ENCODE measurements at regions not wholly inside any gene's neighbourhood (a gene's known extent, or its start where the extent isn't known, plus 50 kb on each side); places are given as distances from the start of the nearest gene placed in this dataset.

GRCh38 chr9:87792831-87793288 lies 66.9 kb downstream of the CTSL start (continued):
- TF ChIP-seq GTF2E2 (tag; IDR thresholded peaks at IDR 0.05) (0 out of 2 replicates have a peak, but pooled peaks have one; percentile 25), ZBTB33 (CRISPR knock-in tag; IDR thresholded peaks at IDR 0.05) (0 out of 2 replicates have a peak, but pooled peaks have one; percentile 30), ZFX (CRISPR knock-in tag; IDR thresholded peaks at IDR 0.05) (peak; percentile 79), MXI1 (IDR thresholded peaks at IDR 0.05; ENCODE audit: low read depth, low read length) (0 out of 2 replicates have a peak, but pooled peaks have one; percentile 31), ZC3H4 (CRISPR knock-in tag; IDR thresholded peaks at IDR 0.05; ENCODE audit: borderline replicate concordance) (no peak), MED1 (CRISPR knock-in tag; IDR thresholded peaks at IDR 0.05; ENCODE audit: borderline replicate concordance) (no peak), TFAM (CRISPR knock-in tag; conservative IDR thresholded peaks at IDR 0.05) (no peak), TCF3 (CRISPR knock-in tag; IDR thresholded peaks at IDR 0.05) (peak; percentile 38; the same call in 1 of the 2 replicates), GABPA (tag; conservative IDR thresholded peaks at IDR 0.05; ENCODE audit: low read depth) (0 out of 2 replicates have a peak, but pooled peaks have one; percentile 13), ATF7 (IDR thresholded peaks at IDR 0.05) (peak; percentile 65), TAF1 (IDR thresholded peaks at IDR 0.05; ENCODE audit: control insufficient read depth, extremely low read depth, insufficient read depth, low read length, severe bottlenecking) (peak; percentile 66), DPF2 (IDR thresholded peaks at IDR 0.05) (peak; percentile 74; the same call in 1 of the 2 replicates), POLR2AphosphoS5 (IDR thresholded peaks at IDR 0.05; ENCODE audit: control insufficient read depth, insufficient read depth, low read depth, low read length) (peak; percentile 52), ESRRA (IDR thresholded peaks at IDR 0.05; ENCODE audit: borderline replicate concordance, low read depth) (peak; percentile 65), LCOR (CRISPR knock-in tag; IDR thresholded peaks at IDR 0.05) (no peak), TBP (optimal IDR thresholded peaks at IDR 0.05; ENCODE audit: low read depth, low read length) (peak; percentile 47), KLF6 (CRISPR knock-in tag; IDR thresholded peaks at IDR 0.05; ENCODE audit: borderline replicate concordance) (peak; percentile 87; the same call in 1 of the 2 replicates), SMARCA5 (IDR thresholded peaks at IDR 0.05) (no peak), MLLT1 (IDR thresholded peaks at IDR 0.05) (no peak), CXXC5 (CRISPR knock-in tag; IDR thresholded peaks at IDR 0.05) (peak; percentile 27; the same call in 1 of the 2 replicates), SRSF7 (optimal IDR thresholded peaks at IDR 0.05; ENCODE audit: low read depth, low read length) (no peak), ZNF584 (CRISPR knock-in tag; IDR thresholded peaks at IDR 0.05; ENCODE audit: low read depth) (0 out of 2 replicates have a peak, but pooled peaks have one; percentile 17), NFYB (IDR thresholded peaks at IDR 0.05; ENCODE audit: extremely low read depth, insufficient read length) (no peak), BRD9 (IDR thresholded peaks at IDR 0.05; ENCODE audit: low read depth, partially characterized antibody) (peak; percentile 80)
- TF ChIP-seq, protein P1, sequence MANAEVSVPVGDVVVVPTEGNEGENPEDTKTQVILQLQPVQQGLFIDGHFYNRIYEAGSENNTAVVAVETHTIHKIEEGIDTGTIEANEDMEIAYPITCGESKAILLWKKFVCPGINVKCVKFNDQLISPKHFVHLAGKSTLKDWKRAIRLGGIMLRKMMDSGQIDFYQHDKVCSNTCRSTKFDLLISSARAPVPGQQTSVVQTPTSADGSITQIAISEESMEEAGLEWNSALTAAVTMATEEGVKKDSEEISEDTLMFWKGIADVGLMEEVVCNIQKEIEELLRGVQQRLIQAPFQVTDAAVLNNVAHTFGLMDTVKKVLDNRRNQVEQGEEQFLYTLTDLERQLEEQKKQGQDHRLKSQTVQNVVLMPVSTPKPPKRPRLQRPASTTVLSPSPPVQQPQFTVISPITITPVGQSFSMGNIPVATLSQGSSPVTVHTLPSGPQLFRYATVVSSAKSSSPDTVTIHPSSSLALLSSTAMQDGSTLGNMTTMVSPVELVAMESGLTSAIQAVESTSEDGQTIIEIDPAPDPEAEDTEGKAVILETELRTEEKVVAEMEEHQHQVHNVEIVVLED (CRISPR knock-in tag; IDR thresholded peaks at IDR 0.05) = no peak
